Tibial artery (tissue), 4 donors: ENCODE measurements at regions not wholly inside any gene's neighbourhood (a gene's known extent, or its start where the extent isn't known, plus 50 kb on each side); places are given as distances from the start of the nearest gene placed in this dataset.

Experiments used
- DNase-seq, 2 donors: peaks; one replicate each; pipeline ENCODE4 v3.0.0-alpha.2; 2019
- H3K27ac ChIP-seq, 2 donors: fragments of 200-600 bp; sonication (generic) in 1 of 2; 1 replicate in 1 of 2; 2 replicates in 1 of 2; pipeline ENCODE4 v1.5.1; 2018 to 2019; ENCODE audit warnings: mild to moderate bottlenecking in 1 of 2
- H3K27me3 ChIP-seq, 2 donors: fragments of 200-600 bp; sonication (generic) in 1 of 2; one replicate each; pipeline versions ENCODE4 v1.5.1 to v1.6.0; 2016 to 2019
- H3K36me3 ChIP-seq, 3 donors: fragments of 200-600 bp; sonication (generic) in 2 of 3; one replicate each; pipeline ENCODE4 v1.5.1; 2016 to 2019; ENCODE audit warnings: mild to moderate bottlenecking in 2 of 3
- H3K4me1 ChIP-seq, 4 donors: fragments of 200-600 bp; sonication (generic) in 2 of 4; 1 replicate in 3 of 4; 2 replicates in 1 of 4; pipeline ENCODE4 v1.5.1; 2016 to 2019
- H3K4me3 ChIP-seq, 2 donors: fragments of 200-600 bp; sonication (generic) in 1 of 2; 1 replicate in 1 of 2; 2 replicates in 1 of 2; pipeline ENCODE4 v1.5.1; 2018 to 2019; ENCODE audit warnings: mild to moderate bottlenecking in 2 of 2
- H3K9me3 ChIP-seq, 3 donors: fragments of 200-600 bp; sonication (generic) in 1 of 3; one replicate each; pipeline ENCODE4 v1.5.1; 2016 to 2019
- CTCF ChIP-seq, 2 experiments: fragments of 200-600 bp in 1 of 2; fragments of 450-650 bp in 1 of 2; IDR thresholded peaks; one replicate each; pipeline ENCODE4 v1.5.1; 2017 to 2019; ENCODE audit warnings: antibody characterized with exemption in 2 of 2, mild to moderate bottlenecking in 1 of 2, moderate library complexity in 1 of 2
- intact Hi-C: fragments of 100-400 bp; cut with DNase I; formaldehyde crosslinking; loops from one replicate; pipeline ENCODE4 v1.15.0; 2023; ENCODE audit warnings: low total_unique reads

DNA sequence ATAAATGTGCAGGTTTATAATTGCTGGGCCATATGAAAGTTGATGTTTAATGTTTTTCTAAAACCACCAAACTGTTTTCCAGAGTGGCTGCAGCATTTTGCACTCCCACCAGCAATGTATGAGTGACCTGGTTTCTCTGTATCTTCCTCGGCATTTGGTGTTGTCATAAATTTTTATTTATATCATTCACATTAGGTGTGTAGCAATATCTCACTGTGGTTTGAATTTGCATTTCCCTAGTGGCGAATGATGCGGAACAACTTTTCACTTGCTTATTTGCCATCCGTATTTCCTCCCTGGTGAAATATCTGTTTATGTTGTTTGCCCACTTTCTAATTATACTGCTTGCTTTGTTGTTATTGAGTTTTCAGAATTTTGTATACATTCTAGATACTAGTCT is 295.7 kb upstream of the TUT7 start:
- H3K27me3 ChIP-seq = no peaks in the 10 kb centered on the region
- no peak overlapping the region for H3K4me3 ChIP-seq
- peaks cover 0 to 5% (median 0%) of the 10 kb centered on the region in 4 donors for H3K4me1 ChIP-seq
- no peaks in the 10 kb centered on the region for H3K36me3 ChIP-seq
- no peak for TF ChIP-seq CTCF (IDR thresholded peaks at IDR 0.05)
- intact Hi-C loops = no loop called here
- no peak overlapping the region for H3K27ac ChIP-seq
- H3K9me3 ChIP-seq = no peaks in the 10 kb centered on the region
- DNase-seq = no peak

DNA sequence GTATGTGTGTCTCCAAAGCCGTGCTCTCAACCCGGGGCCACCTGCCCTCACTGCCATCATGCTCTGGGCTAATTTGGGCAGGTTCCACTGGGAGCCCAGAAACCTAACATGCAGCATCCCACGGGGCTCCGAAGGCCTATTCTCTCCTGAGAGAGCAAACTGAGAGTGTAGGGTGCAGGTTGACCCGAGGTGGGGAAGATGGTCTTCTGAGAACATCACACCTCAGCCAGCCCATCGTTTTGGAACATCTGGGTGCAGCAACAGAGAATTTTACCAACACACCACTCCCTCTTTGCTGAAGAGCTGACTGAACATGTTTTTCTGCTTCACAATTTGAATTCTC is 294.6 kb upstream of the TUT7 start:
- intact Hi-C loops = no loop called here
- Histone ChIP-seq H3K4me1 (peaks cover 0 to 5% (median 1%) of the 10 kb centered on the region in 4 donors), H3K27ac (no peak overlapping the region), H3K27me3 (no peaks in the 10 kb centered on the region), H3K4me3 (no peak overlapping the region), H3K36me3 (no peaks in the 10 kb centered on the region), H3K9me3 (no peaks in the 10 kb centered on the region)
- no peak for TF ChIP-seq CTCF (IDR thresholded peaks at IDR 0.05)
- DNase-seq = no peak

DNA sequence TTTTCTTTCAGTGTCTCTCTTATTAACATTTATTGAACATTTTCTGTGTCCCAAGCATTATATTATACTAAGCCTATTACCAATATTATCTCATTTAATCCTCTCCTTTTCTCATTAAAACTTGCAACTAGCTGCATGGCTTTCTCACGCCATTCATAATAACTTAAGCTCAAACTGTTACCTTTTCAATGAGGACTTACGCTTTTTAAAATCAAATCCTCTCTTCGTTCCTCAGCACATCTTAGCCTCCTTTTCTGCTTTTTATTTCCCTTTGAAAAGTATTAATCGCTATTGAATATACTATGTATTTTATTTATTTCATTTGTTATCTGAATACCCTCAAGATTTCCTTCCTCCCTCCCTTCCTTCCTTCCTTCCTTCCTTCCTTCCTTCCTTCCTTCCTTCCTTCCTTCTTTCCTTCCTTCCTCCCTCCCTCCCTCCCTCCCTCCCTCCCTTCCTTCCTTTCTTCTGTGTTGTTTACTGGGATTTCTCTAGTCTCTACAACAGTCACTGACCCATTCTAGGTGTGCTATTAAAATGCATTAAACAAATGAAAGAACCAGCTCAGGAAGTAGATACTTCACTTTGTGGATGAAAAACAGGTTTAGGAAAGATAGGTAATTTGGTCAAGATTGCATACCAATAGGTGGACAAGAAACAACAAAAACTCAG is 294.1 kb upstream of the TUT7 start:
- intact Hi-C loops = no loop called here
- H3K4me3 ChIP-seq = no peak overlapping the region
- no peak for TF ChIP-seq CTCF (IDR thresholded peaks at IDR 0.05)
- H3K4me1 ChIP-seq = peaks cover 0 to 5% (median 1%) of the 10 kb centered on the region in 4 donors
- H3K27ac ChIP-seq = no peak overlapping the region
- H3K9me3 ChIP-seq = no peaks in the 10 kb centered on the region
- no peak for DNase-seq
- H3K27me3 ChIP-seq = no peaks in the 10 kb centered on the region
- H3K36me3 ChIP-seq = no peaks in the 10 kb centered on the region

DNA sequence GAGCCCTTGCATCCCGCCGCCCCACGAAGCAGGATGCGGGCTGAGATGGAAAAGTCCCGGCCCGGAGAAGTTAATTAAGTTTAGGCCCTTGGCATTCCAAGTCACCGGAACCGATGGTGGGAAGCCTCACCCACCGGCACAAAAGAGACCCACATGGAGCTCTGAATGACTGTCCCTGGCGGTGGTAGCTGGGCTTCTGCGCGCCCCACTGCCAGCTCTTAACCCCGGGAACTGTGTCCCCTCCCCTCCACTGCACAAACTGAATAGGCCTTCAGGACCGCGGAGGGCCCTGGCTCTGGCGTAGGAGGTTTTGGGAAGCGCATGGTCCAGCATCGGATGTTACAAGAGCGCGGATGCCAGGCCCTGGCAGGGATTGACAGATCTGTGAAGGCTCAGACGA is 291.1 kb upstream of the TUT7 start:
- no peaks in the 10 kb centered on the region for H3K9me3 ChIP-seq
- no peak overlapping the region for H3K27ac ChIP-seq
- H3K27me3 ChIP-seq = no peaks in the 10 kb centered on the region
- no peak overlapping the region for H3K4me3 ChIP-seq
- intact Hi-C loops = no loop called here
- H3K36me3 ChIP-seq = no peaks in the 10 kb centered on the region
- H3K4me1 ChIP-seq = peaks cover 0 to 2% (median 0%) of the 10 kb centered on the region in 4 donors
- TF ChIP-seq CTCF (IDR thresholded peaks at IDR 0.05) = no peak
- no peak for DNase-seq

GRCh38 chr9:86644675-86645034 is 290.4 kb upstream of the TUT7 start:
- Histone ChIP-seq H3K27ac (no peak overlapping the region), H3K36me3 (no peaks in the 10 kb centered on the region), H3K4me3 (no peak overlapping the region), H3K27me3 (no peaks in the 10 kb centered on the region), H3K9me3 (no peaks in the 10 kb centered on the region), H3K4me1 (peaks cover 0 to 2% (median 0%) of the 10 kb centered on the region in 4 donors)
- no peak for TF ChIP-seq CTCF (IDR thresholded peaks at IDR 0.05)
- DNase-seq = no peak
- intact Hi-C loops = no loop called here
